HG03045 (cell line): ENCODE measurements at regions not wholly inside any gene's neighbourhood (a gene's known extent, or its start where the extent isn't known, plus 50 kb on each side); places are given as distances from the start of the nearest gene placed in this dataset.

ENCODE experiments used
- ATAC-seq: cut with Tn5 transposase; IDR thresholded peaks from one replicate; pipeline ENCODE4 v1.9.1; 2021; ENCODE audit warnings: mild to moderate bottlenecking, moderate library complexity; ENCODE audit not compliant: unreplicated experiment

DNA sequence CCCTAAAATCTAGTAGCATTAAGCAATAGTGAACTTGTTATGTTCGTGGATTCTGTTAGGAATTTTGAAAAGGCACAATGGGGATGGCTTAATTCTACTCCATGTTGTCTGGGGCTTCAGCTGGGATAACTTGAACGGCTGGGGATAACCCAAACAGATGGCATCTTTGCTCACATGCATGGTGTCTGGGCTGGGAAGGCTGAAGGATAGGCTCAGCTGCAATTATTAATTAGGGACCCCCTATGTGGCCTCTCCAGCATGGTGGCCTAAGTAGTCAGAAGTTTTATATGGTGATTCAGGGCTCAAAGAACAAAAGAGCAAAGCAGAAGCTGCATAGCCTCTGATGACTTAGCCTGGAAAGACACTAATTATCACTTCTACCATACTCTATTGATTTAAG is 551.1 kb downstream of the PSAT1 start:
- ATAC-seq, result no peak

DNA sequence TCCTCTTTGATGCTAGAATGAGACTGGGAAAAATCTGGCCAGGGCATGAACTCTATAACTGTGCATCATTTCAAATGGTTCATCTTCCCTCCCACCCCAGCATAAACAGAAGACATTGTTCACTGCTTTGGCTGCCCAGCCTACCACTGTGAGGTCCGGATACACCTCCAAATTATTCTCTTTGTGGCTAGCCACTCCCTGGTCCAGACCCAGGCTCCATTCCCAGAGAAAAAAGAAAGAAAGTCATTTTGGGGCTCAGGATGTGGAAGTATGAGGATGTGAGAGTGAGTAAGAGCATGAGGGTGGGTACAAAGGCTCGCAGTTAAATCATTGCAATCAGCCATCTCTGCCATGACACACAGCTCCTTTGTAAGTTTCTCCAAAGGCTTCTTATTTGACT is 559.2 kb downstream of the PSAT1 start:
- ATAC-seq, result no peak

- no peak for ATAC-seq
These were observed 559.9 kb downstream of the PSAT1 start for GRCh38 chr9:78856781-78857180.

DNA sequence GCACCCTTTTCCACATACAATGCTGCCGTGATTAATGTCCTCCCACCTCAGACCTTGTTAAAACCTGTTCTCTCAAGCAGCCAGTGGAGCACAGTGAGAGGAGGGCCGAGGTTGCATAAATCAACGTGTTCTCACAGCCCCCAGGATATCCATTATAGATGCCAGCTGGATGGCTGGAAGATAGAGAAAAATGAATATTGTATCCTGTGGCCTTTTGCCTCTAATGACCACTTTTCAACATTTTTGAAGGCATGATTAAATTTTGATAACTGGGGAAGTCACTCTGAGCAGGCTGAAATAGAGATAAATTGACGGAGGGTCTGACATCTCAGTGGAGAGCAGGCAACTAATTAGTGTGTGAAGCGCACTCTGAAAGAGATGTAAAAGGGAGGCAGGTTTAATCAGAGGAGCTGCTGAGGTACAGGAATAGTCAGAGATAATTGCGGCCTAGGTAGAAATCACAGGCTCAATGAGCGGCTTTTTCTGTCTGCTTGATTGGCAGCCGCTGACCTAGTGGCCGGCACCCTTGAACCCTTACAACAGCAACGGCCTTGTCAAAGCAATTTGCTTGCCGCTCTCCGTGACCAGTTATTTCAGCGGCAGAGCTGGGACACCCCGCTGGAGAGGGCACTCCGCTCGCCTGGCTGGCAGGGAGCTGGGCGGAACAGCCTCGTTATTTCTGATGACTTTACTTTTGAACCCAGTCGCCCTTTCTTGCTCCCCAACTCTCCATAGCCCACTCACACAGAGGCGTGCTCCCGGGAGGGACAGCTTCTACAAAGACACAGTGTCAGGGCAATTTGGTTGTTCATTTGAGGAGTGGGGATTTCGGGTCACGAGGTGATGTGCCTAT is 560.7 kb downstream of the PSAT1 start:
- no peak for ATAC-seq

DNA sequence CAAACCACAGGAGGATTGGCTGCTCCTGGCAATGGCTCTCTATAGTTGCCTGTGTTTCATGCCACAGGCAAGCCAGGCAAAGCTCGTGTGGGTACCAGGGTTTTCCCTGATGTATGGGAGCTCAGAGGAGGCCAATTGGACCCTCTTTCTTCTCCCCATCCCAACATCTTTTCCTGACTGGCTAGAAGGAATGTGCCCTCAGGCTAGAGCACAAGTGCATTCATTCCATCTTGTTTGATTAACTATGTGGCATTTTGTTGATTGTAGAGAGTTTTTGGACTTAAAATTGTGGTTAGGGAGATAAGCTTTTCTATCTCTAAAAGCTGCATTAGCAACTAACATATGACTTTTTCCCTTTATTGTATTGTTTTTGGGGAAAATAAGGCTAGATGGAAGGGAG is 561.3 kb downstream of the PSAT1 start:
- ATAC-seq, result no peak

- no peak for ATAC-seq
These were observed 564.0 kb downstream of the PSAT1 start for GRCh38 chr9:78860801-78861475.

GRCh38 chr9:78863531-78863930 is 566.6 kb downstream of the PSAT1 start:
- no peak for ATAC-seq

- ATAC-seq, result no peak
These were observed 568.8 kb downstream of the PSAT1 start for GRCh38 chr9:78865737-78866136.

DNA sequence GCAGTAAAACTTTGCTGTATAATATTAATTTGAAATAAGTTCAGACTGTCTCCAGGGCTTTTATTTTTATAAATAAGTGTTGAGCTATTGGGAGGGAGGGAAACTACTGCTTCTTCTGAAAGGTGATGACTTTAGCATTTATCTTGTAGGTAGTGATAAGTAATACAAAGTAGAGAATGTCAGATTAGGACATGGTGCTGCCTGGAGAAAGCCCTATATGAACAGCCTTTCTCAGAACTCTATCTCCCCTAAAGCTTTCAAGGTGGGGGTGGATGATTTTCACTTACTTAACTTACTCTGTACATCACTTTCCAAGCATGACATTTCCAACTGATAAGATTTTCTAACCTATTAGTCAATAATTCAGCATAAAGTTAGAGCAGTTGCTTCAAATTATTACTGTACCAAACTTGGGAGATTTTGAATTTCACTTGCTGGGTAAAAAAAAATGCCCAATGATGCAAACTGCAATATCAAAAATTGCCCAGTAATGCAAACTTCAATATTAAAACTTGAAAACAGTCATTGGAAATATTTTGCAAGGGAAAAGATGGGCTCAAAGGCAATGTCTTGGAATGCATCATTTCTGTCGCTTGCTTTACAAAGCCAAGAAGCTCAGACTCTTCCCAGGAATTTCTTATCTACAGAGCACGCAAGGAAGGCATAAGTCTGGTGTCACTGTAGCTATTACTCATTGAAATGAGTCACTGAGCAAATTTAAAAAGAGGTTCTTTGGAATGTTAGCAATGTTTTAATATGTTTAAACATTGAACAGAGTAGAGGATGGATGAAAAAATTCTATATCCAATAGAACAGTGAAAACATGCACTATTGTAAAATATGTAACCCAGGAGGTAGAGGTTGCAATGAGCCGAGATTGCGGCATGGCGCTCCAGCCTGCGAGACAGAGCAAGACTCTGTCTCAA is 569.5 kb downstream of the PSAT1 start:
- no peak for ATAC-seq

DNA sequence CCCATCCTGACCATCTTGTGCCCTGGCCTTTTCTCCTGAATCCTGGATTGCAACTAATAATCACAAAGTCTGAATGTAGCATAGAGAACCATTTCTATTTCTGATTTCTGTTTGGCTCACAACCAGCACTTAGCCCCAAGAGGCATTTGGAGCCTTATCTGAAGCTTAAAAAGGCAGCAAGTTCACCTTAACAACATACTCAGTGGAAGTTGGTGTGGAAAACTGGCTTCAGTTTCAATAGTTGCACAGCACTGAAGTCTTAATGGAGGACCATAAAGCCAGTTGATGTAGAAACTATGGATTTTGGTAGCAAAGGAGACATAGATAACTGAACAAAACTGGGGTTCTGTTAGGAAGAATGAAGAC is 574.1 kb downstream of the PSAT1 start:
- no peak for ATAC-seq

GRCh38 chr9:78871452-78872331 is 574.8 kb downstream of the PSAT1 start:
- no peak for ATAC-seq

DNA sequence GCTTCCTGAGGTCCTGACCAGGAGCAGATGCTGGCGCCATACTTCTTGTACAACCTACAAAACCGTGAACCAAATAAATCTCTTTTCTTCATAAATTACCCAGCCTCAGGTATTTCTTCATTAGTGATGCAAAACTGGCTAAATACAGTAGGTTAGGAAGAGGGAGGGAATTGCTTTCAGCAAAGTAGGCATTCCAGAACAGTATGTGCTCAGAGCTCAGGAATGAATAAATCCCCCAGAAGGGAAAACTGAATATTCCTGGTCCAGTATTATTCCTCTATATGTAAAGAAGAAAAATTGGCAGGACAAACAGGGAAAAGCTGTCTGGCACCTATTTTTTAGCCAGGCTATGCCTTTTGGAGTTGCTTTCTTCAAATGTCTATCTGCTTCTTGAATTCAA is 577.1 kb downstream of the PSAT1 start:
- ATAC-seq, result no peak

DNA sequence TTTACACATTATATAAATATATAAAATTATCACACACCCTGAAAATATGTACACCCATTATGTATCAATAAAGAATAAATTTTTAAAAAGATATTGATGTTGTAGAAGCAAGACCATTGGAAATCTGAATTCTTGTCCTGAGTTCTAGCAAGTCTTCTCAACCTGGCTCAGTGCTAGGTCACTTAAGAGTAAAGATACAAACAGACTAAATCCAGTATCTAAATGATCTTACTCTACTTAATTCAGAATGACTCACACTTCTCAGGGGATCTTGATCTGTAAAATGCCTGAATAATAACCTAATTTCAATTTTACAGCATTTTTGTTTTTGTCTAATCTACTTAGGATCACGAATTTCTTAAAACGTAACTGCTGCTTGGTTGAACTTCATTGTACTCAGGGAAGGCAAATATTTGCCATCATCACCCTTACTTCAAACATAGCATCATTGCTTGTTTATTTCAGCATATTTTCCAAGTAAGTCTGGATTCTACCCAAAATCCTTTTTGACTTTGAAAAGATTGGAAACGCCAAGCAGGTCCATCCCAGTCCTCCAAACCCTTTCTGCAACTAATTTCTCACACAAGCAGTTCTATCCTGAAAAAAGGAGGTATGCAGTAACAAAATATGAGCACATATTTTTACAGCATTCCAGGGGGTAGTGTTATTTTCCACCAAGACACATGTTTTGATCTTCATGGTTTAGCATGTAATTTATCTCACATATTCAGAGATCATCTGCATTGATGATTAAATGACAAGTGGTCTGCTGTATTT is 582.6 kb downstream of the PSAT1 start:
- no peak for ATAC-seq

DNA sequence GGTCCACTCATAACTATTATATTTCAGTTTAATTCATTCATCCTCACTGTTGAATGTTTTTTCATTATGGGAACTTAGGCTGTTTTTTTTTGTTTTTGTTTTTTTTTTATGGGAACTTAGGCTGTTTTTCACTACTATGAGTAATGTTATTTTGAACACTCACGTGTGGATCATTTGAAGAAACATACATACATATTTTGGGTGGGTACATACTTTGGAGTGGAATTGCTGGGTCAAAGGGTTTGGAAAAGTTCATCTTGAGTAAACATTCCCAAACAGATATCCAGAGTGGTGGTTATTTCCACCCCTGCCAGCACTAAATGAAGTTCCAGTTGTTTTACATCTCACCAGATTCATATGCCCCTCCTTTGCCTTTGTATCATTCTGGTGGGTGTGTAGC is 584.4 kb downstream of the PSAT1 start:
- ATAC-seq, result no peak

DNA sequence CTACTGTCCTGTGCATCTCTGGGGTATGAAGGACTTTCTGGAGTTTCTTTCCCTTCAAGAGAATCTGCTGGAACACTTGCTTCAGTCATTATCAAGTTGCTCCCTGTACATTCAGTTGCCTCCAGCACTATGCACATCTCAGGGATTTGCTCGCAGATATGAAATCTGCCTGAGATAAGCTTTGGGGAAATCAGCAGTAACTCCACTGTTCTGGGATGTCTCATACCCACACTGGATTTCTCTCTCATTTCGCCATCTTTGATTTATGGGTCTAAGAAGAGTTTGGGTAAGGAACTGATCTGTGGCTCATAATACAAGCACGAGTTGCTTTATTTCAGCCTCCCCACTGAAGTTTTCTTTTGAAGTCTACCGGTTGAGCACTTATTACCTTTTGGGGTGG is 585.6 kb downstream of the PSAT1 start:
- no peak for ATAC-seq

- ATAC-seq, result no peak
These were observed 587.8 kb downstream of the PSAT1 start for GRCh38 chr9:78884611-78885150.

GRCh38 chr9:78892182-78892581 is 595.3 kb downstream of the PSAT1 start:
- ATAC-seq, result no peak

DNA sequence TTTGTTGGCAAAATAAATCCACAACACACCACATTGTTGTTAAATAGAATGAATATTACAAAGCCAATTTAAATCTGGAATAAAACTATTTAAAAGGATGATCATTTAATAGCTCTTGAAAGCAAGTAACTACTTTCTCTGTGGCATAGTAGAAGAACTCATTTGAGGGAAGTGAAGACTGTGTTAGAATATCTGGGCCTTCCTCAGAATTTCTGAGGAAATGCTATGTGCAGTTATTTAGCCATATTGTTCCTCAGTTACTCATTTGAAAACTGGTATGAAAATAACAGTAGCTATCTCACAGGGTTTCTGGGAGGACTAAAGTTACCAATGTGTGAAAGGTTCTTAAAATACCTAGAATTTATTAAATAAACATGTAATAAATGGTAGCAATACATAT is 595.8 kb downstream of the PSAT1 start:
- no peak for ATAC-seq

GRCh38 chr9:78893774-78894401 is 597.0 kb downstream of the PSAT1 start:
- ATAC-seq, result no peak
